GM21360 (cell line): ENCODE measurements at regions not wholly inside any gene's neighbourhood (a gene's known extent, or its start where the extent isn't known, plus 50 kb on each side); places are given as distances from the start of the nearest gene placed in this dataset.
"Not testable (repeated sequence)": the region's sequence is repeated elsewhere in the genome, so short reads cannot be mapped to it uniquely, and the experiment has no call there.

Experiments used
- ATAC-seq: cut with Tn5 transposase; IDR thresholded peaks from one replicate; pipeline ENCODE4 v1.9.1; 2021; ENCODE audit warnings: mild to moderate bottlenecking, moderate library complexity; ENCODE audit not compliant: unreplicated experiment

DNA sequence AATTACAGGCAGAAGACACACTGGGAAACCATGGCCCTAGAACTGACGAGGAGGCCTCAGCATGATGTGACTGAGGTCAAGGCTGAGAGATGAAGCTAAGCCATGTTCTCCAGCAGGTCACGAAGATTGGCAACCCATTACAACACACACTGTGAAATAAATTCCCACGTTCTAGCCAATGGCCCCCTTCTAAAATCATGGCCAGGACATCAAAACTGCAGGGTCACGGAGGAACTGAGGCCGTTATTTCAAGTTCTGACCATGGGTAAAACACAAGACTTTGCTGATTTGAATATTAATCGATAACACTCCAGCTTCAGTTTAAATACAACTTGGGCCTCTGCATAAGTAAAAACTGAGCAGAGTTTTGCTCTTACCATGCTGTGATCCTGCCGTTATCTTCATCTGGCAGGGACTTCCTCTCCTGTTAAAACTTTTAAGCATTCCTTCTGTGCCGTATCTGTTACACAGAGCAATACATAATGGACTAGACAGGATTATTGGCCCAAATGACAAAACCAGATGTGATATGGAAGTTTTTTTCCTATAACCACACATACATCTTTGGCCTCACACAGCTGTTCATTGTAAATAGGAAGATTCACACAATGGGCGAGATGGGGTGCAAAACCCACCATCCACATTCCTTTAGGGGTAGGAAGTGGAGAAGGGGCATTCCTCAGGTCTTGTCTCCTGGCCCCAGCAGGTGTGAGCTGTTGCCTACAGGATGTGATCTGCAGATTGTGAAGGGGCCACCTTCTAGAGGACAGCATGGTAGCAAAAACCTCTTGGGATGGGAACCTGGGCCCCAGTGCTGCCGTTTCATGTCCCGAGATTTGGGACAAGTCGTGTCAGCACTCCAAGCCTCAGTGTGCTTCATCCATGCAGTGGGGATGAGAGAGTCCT lies 207.4 kb downstream of the OPA1 start:
- no peak for ATAC-seq

- ATAC-seq = no peak
Observed at GRCh38 chr3:193801097-193801496, 208.1 kb downstream of the OPA1 start.

GRCh38 chr3:193803288-193803687 lies 210.3 kb downstream of the OPA1 start:
- ATAC-seq = no peak

DNA sequence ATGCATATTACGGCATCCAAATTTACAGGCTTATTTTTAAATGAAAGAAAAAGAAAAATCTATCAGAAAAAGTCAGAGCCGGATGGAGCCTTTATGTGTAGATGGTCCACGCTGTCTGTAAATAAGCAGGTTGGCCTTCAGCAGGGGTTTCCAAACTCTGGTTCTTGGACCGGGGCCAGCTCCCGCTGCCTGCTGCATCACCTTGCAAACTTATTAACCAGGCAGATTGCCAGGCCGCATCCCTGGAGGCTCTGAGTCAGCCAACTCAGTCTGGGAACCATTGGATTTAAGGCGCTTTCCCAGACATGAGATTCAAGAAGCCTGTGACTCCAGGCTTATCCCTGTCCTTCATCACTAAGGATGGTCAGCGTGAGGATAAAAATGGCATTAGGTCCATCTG lies 212.4 kb downstream of the OPA1 start:
- no peak for ATAC-seq

DNA sequence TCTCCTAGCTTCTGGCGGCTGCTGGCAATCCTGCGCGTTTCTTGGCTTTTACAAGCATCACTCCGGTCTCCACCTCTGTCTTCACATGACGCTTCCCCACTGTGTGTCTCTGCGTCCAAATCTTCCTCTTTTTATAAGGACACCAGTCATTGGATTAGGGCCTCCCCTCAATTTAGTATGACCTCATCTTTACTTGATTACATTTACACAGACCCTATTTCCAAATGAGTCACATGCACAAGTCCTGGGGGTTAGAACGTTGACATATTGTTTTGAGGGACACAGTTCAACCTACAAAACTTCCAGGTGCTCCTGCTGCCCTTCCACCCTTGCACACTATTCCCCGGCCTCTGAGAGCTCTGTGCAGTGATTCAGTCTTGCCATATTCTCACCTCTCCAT lies 215.3 kb downstream of the OPA1 start:
- ATAC-seq = no peak

DNA sequence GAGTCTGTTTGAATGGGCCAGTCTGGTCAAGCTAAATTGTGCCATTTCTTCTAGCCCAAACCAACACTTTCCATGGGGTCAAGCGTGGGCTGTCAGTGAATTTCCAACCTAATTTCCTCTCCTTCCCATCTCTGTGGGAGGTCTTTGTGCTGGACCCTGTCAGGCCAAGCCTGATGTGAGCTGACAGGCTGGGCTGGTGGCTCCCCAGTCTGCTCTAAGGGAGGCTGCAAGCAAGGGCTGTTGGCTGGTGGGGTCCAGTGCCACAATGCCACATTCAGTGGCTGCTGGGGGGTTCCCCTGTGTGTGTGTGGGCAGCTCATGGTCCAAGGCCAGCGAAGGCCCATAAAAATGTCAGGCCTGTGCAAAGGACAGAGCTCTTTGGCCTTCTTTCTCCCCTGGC lies 216.1 kb downstream of the OPA1 start:
- ATAC-seq = no peak

DNA sequence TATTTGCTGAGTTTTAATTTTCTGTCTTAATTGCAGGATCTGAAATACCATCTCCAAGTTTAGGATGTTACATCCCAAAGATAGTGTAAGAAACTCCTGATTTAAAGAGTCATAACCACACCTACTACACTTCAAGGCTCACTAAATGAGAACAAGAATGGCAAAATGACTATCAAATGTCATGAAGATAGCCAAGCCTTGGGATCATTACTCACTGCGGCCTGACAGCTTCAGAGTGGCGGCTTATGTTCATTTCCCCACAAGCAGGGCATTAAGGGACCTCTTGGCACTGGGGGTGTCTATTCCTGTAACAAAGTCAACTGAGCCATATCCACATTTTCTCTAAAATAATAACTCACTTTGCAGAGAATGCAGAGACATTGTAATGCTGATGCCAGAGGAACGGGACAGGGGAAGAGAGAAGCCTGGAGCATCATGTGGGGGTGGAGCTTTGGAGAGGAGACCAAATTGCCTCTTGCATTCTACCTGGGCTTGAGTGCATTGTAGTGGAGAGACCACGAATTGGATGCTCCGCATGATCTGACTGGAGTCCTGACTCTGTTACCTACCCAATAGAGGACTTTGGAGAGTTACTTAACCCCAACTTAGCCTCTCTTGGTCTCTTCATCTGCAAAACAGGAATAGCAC lies 219.2 kb downstream of the OPA1 start:
- no peak for ATAC-seq

- no peak for ATAC-seq
Observed at GRCh38 chr3:193812791-193813500, 219.9 kb downstream of the OPA1 start.

GRCh38 chr3:193813501-193813830 lies 220.5 kb downstream of the OPA1 start:
- ATAC-seq = no peak

GRCh38 chr3:193814166-193814892 lies 221.3 kb downstream of the OPA1 start:
- ATAC-seq = no peak

GRCh38 chr3:193815246-193816027 lies 222.4 kb downstream of the OPA1 start:
- ATAC-seq = no peak

GRCh38 chr3:193816028-193816395 lies 223.0 kb downstream of the OPA1 start:
- no peak for ATAC-seq

- ATAC-seq = no peak
Observed at GRCh38 chr3:193816656-193817311, 223.8 kb downstream of the OPA1 start.

DNA sequence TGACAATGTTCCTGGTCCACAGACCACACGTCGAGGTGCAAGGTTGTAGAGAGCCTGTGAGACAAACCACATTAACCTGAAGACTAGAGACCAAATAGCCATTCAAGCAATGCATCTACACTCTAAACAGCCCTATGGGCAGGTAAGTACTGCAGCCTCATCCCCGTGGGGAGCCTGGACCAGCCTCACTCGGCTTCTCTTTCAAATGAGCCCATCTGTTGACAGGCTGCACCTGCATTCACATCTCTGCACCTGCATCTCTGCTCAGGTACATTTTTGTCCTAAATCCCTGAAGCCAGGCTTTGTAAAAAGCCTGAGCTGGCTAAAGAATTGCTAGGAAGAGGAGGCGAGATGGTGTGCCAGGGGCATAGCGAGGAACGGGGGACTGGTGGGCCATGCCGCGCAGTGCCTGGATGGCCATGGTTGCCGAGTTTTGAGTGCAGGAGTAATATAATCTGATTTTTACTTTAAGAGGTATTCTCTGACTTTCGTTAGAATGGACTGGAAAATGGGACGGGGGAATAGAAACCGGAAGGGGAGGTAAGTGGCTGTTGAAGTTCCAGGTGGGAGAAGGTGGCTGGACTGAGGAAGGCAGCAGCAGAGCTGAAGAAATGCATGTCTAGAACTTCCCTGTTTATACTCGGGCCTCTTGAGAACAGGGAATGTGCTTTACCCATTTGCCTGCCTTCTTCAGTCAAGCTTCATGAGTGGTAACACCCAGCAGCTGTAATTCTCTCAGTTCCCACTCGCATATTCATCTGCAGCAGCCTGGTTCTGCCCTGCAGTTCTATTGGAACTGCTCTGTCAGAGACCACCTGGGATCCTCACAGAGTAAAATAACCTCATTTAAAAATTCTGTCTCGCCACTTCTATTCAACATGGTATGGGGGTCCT lies 226.4 kb downstream of the OPA1 start:
- ATAC-seq = no peak

GRCh38 chr3:193821151-193821668 lies 228.2 kb downstream of the OPA1 start:
- ATAC-seq = no peak

GRCh38 chr3:193822492-193823212 lies 229.6 kb downstream of the OPA1 start:
- ATAC-seq = no peak

DNA sequence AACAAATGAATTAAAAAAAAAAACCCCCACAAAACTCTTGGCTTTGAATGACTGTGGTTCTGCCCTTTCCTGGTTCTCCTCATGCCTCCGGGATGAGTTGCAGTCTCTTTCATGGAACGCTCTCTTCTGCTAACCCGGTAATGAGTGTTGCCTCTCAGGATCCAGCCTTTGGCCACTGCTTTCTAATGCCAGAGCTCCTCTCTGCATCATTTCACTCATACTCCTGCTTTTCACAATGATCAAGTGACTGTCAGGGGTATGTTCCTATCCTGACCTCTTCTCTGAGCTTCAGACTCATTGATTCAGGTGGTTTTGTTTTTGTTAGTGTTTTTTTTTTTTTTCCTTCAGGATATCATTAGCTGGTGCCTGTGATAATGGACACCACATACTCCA lies 230.2 kb downstream of the OPA1 start:
- ATAC-seq = not testable (repeated sequence)

DNA sequence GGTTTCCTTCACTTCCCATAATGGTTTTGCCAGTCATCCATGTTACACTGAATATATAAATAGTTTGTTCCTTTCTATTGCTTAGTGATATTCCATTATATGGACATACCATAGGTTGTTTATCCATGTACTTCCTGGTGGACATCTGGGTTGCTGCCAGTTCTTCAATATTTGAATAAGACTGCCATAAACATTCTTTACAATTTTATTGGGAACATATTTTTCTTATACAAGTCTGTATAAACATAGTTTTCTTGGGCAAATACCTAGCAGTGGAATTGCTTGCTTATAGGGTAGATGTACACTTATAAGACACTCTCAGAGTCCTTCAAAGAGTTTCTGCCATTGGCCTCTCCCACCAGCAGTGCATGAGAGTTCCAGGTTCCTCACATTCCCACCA lies 231.4 kb downstream of the OPA1 start:
- no peak for ATAC-seq
